H9 (cell line): ENCODE measurements at regions not wholly inside any gene's neighbourhood (a gene's known extent, or its start where the extent isn't known, plus 50 kb on each side); places are given as distances from the start of the nearest gene placed in this dataset.

ENCODE experiments used
- DNase-seq: peaks from one replicate; pipeline ENCODE4 v3.0.0-alpha.2; 2017
- H2AFZ ChIP-seq: one replicate; pipeline ENCODE4 v1.6.1; 2013; ENCODE audit warnings: mild to moderate bottlenecking, low read length, control low read depth, moderate library complexity
- H2AK5ac ChIP-seq: 2 replicates; pipeline ENCODE4 v1.6.1; 2013; ENCODE audit warnings: low read length, control low read depth, mixed read lengths; ENCODE audit not compliant: insufficient read length
- H2BK120ac ChIP-seq: one replicate; pipeline ENCODE4 v1.6.1; 2013; ENCODE audit warnings: low read depth, mild to moderate bottlenecking, low read length, control low read depth, inconsistent platforms; ENCODE audit not compliant: poor library complexity, severe bottlenecking
- H2BK12ac ChIP-seq: 2 replicates; pipeline ENCODE4 v1.6.1; 2013; ENCODE audit warnings: low read length, control low read depth, mixed read lengths, low read depth; ENCODE audit not compliant: insufficient read length
- H2BK15ac ChIP-seq: 2 replicates; pipeline ENCODE4 v1.6.1; 2013; ENCODE audit warnings: low read depth, low read length, control low read depth
- H2BK20ac ChIP-seq: one replicate; pipeline ENCODE4 v1.6.1; 2013; ENCODE audit warnings: low read depth, mild to moderate bottlenecking, low read length, control low read depth, inconsistent platforms; ENCODE audit not compliant: poor library complexity, severe bottlenecking
- H2BK5ac ChIP-seq: 2 replicates; pipeline ENCODE4 v1.6.1; 2013; ENCODE audit warnings: low read length, control low read depth, mixed read lengths; ENCODE audit not compliant: insufficient read length
- H3K14ac ChIP-seq: 2 replicates; pipeline ENCODE4 v1.6.1; 2013; ENCODE audit warnings: low read length, control low read depth; ENCODE audit not compliant: insufficient read depth
- H3K18ac ChIP-seq: 2 replicates; pipeline ENCODE4 v1.6.1; 2013; ENCODE audit warnings: low read depth, mild to moderate bottlenecking, mixed read lengths, low read length, control low read depth; ENCODE audit not compliant: insufficient read length
- H3K23ac ChIP-seq: 2 replicates; pipeline ENCODE4 v1.6.1; 2013; ENCODE audit warnings: low read length, control low read depth, mixed read lengths, low read depth; ENCODE audit not compliant: insufficient read length
- H3K23me2 ChIP-seq: 2 replicates; pipeline ENCODE4 v1.6.1; 2013; ENCODE audit warnings: low read depth, mild to moderate bottlenecking, mixed read lengths, low read length, control low read depth; ENCODE audit not compliant: insufficient read length, poor library complexity, severe bottlenecking
- H3K27ac ChIP-seq: 2 replicates; pipeline ENCODE4 v1.5.1; 2013; ENCODE audit warnings: low read length, control low read depth, mixed read lengths, low read depth; ENCODE audit not compliant: insufficient read length
- H3K27me3 ChIP-seq: 2 replicates; pipeline ENCODE4 v1.6.1; 2013; ENCODE audit warnings: low read length, control low read depth, inconsistent platforms; ENCODE audit not compliant: insufficient read depth
- H3K4ac ChIP-seq: 2 replicates; pipeline ENCODE4 v1.6.1; 2013; ENCODE audit warnings: low read depth, mild to moderate bottlenecking, control low read depth, inconsistent platforms, low read length, moderate library complexity
- H3K4me1 ChIP-seq: 2 replicates; pipeline ENCODE4 v1.6.1; 2013; ENCODE audit warnings: low read length, control low read depth, inconsistent platforms; ENCODE audit not compliant: insufficient read depth
- H3K4me2 ChIP-seq: 2 replicates; pipeline ENCODE4 v1.6.1; 2013; ENCODE audit warnings: low read length, control low read depth, mixed read lengths; ENCODE audit not compliant: insufficient read length, insufficient read depth
- H3K56ac ChIP-seq: 2 replicates; pipeline ENCODE4 v1.6.1; 2013; ENCODE audit warnings: low read depth, mild to moderate bottlenecking, mixed read lengths, low read length, control low read depth; ENCODE audit not compliant: insufficient read length
- H3K79me1 ChIP-seq: 2 replicates; pipeline ENCODE4 v1.6.1; 2013; ENCODE audit warnings: low read depth, mild to moderate bottlenecking, moderate library complexity, low read length, control low read depth, inconsistent platforms; ENCODE audit not compliant: insufficient read depth, poor library complexity, severe bottlenecking
- H3K79me2 ChIP-seq: 2 replicates; pipeline ENCODE4 v1.6.1; 2013; ENCODE audit warnings: low read length, control low read depth, inconsistent platforms; ENCODE audit not compliant: insufficient read depth
- H3K9ac ChIP-seq: 2 replicates; pipeline ENCODE4 v1.6.1; 2013; ENCODE audit warnings: low read length, control low read depth, mixed read lengths; ENCODE audit not compliant: insufficient read length; ENCODE audit errors: extremely low read depth
- H3K9me3 ChIP-seq: one replicate; pipeline ENCODE4 v1.6.1; 2013; ENCODE audit warnings: low read depth, low read length, inconsistent platforms; ENCODE audit not compliant: control insufficient read depth
- H3T11ph ChIP-seq: one replicate; pipeline ENCODE4 v1.6.1; 2013; ENCODE audit warnings: mild to moderate bottlenecking, low read length, control low read depth, inconsistent platforms
- H4K20me1 ChIP-seq: one replicate; pipeline ENCODE4 v1.6.1; 2013; ENCODE audit not compliant: control insufficient read depth, insufficient read length, insufficient read depth
- H4K5ac ChIP-seq: 2 replicates; pipeline ENCODE4 v1.6.1; 2013; ENCODE audit warnings: low read depth, mild to moderate bottlenecking, mixed read lengths, low read length, control low read depth; ENCODE audit not compliant: insufficient read length
- H4K8ac ChIP-seq: replicated peaks from 2 replicates; pipeline ENCODE4 v1.6.1; 2013; ENCODE audit warnings: low read length, control low read depth, mixed read lengths, low read depth; ENCODE audit not compliant: insufficient read length
- H4K91ac ChIP-seq: 2 replicates; pipeline ENCODE4 v1.6.1; 2013; ENCODE audit warnings: low read depth, mild to moderate bottlenecking, moderate library complexity, mixed read lengths, low read length, control low read depth; ENCODE audit not compliant: insufficient read length
- H3K27ac Mint-ChIP-seq, 3 experiments: 2 replicates in 2 of 3; 3 replicates in 1 of 3; pipeline ENCODE4 v1.8.0; 2020 to 2021; ENCODE audit warnings: mixed read lengths in 3 of 3, mild to moderate bottlenecking in 1 of 3, moderate library complexity in 1 of 3
- H3K27me3 Mint-ChIP-seq: 2 replicates; pipeline ENCODE4 v1.8.0; 2021; ENCODE audit warnings: low read depth, mild to moderate bottlenecking, moderate library complexity, mixed read lengths
- H3K36me3 Mint-ChIP-seq, 3 experiments: 2 replicates in 2 of 3; 3 replicates in 1 of 3; pipeline ENCODE4 v1.8.0; 2020 to 2021; ENCODE audit warnings: low read depth in 3 of 3, mixed read lengths in 3 of 3; ENCODE audit not compliant: insufficient read depth in 1 of 3
- H3K4me1 Mint-ChIP-seq, 2 experiments: 2 replicates each; pipeline ENCODE4 v1.8.0; 2020; ENCODE audit warnings: mixed read lengths in 2 of 2
- H3K4me3 Mint-ChIP-seq, 2 experiments: 2 replicates in 1 of 2; 3 replicates in 1 of 2; pipeline ENCODE4 v1.8.0; 2020 to 2021; ENCODE audit warnings: mild to moderate bottlenecking in 2 of 2, mixed read lengths in 2 of 2, moderate library complexity in 1 of 2
- H3K9me3 Mint-ChIP-seq, 2 experiments: 2 replicates in 1 of 2; 3 replicates in 1 of 2; pipeline ENCODE4 v1.8.0; 2020; ENCODE audit warnings: mild to moderate bottlenecking in 2 of 2, mixed read lengths in 2 of 2, moderate library complexity in 1 of 2
- CTCF ChIP-seq: fragments of 200-600 bp; sonication (generic); conservative IDR thresholded peaks from 3 replicates; pipeline ENCODE4 v1.8.0; 2021; ENCODE audit warnings: antibody characterized with exemption, mild to moderate bottlenecking
- WGBS: extraction: QIAGEN DNeasy Blood & Tissue Kit; methylation state at CpG from one replicate; pipeline ENCODE4 v1.1.7; 2013; ENCODE audit warnings: missing lambda C conversion rate, low lambda C conversion rate, mixed read lengths; ENCODE audit not compliant: insufficient read length; ENCODE audit errors: extremely low coverage; 5-methylcytosine and 5-hydroxymethylcytosine counted together

- Histone ChIP-seq H3K4me1 (no peaks in the 10 kb centered on the region), H3T11ph (no peak overlapping the region), H2BK15ac (no peak overlapping the region), H3K27ac (no peak overlapping the region), H3K4ac (no peak overlapping the region), H3K23me2 (no peaks in the 10 kb centered on the region), H2BK12ac (no peak overlapping the region), H3K79me1 (no peaks in the 10 kb centered on the region), H3K9ac (no peak overlapping the region), H2BK5ac (no peak overlapping the region), H3K14ac (no peak overlapping the region), H4K20me1 (no peaks in the 10 kb centered on the region), H3K9me3 (no peaks in the 10 kb centered on the region), H3K4me2 (no peak overlapping the region), H2AFZ (no peak overlapping the region), H3K23ac (no peak overlapping the region), H4K91ac (no peak overlapping the region), H3K79me2 (no peaks in the 10 kb centered on the region), H3K27me3 (no peaks in the 10 kb centered on the region), H3K18ac (no peak overlapping the region), H2BK20ac (no peak overlapping the region), H4K5ac (no peak overlapping the region), H2AK5ac (no peak overlapping the region), H3K56ac (no peak overlapping the region), H4K8ac (no peak overlapping the region), H2BK120ac (no peak overlapping the region)
- no peak for TF ChIP-seq CTCF
- Mint-ChIP-seq H3K36me3 (no peaks in the 10 kb centered on the region), H3K4me1 (peaks cover 4 to 18% of the 10 kb centered on the region in 2 experiments; a peak in 3 of 4 replicates), H3K27ac (no peak overlapping the region), H3K27me3 (peaks cover 11% of the 10 kb centered on the region), H3K4me3 (no peak overlapping the region), H3K9me3 (no peaks in the 10 kb centered on the region)
- DNase-seq: no peak
- WGBS: no CpG with 5 or more reads among the region's 7 CpGs
Observed at GRCh38 chr2:236936446-236936940, 149.2 kb upstream of the COPS8 start.
